ENCODE measurements at regions not wholly inside any gene's neighbourhood (a gene's known extent, or its start where the extent isn't known, plus 50 kb on each side); places are given as distances from the start of the nearest gene placed in this dataset.

DNA sequence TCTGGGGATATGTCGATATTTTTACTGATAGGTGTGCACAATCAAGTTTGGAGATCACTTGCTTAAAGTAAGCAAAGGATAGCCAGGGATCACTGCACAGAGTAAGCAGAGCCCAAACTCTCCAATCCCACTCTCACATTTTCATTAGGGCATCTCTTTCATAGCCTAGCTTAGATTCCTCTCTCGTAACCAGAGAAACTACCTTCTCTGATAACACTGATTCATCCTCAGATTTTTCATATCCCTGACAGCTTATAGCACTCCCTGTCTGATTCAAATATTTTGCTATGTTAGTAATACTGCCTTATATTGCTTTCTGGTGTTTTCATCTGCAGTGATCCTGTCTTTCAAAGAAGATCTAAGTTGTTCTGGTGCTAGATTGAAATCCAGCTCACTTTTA is 123.7 kb downstream of the CBLL2 start:
- no peak for DNase-seq

DNA sequence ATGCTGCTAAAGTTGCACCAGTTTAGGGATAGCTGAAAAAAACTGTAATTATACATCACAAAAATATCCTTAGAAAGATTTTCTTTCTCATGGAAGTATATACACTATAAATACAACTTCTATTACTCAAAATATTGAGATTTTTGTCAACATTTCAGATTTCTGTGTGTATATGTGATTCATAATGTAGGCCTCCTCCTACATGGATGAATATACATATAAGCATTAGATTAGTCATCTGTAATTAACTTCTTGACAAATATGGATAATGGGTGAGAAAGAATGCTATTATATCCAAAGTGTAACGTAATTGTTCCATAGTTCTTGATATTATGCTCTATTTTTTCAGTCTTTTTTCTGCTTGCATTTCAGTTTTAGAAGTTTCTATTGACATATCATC is 124.9 kb downstream of the CBLL2 start:
- DNase-seq: no peak

DNA sequence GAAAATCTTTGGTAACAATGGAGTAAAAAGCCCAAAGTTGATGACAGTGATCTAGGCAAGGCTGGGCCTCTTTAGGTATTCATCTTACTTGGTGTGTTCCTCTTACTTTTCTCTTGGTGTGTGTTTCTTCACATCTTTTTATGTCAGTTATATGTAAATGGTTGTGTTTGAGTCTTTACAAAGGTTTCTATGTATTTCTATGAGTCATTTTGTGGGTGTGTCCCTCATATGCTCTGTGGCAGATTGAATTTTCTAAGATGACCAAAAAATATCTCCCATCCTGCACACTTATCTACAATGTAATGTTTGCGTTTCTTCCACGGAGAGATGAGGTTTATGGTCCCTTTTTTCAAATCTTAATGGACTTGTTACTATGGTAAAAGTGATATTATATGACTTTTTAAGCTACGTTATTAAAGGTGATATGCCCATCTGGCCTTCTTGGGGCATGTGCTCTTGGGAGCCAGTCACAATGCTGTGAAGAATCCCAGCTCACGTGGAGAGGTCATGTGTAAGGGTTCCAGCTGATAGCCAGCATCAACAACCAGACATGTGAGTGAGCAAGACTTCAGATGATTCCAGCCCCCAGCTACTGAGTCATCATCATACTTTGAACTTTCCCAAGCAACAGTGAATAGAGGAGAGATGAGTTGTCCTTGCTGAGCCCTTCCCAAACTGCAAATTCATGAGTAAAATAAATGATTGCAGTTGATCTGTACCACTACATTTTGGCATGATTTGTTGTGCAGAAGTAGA is 126.9 kb downstream of the CBLL2 start:
- no peak for DNase-seq

DNA sequence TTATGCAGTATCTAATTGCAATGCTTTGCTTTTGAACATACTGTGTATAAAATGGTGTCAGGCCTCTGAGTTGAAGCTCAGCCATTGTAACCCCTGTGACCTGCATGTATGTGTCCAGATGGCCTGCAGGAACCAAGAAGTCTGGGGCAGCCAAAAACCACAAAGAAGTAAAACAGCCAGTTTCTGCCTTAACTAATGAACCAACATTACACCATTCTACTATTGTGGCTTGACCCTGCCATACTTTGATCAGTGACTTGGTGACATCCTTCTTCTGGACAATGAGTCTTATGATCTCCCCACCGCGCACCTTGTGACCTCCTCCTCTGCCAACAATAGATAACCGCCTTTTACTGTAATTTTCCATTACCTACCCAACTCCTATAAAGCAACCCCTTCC is 131.6 kb downstream of the CBLL2 start:
- no peak for DNase-seq

DNA sequence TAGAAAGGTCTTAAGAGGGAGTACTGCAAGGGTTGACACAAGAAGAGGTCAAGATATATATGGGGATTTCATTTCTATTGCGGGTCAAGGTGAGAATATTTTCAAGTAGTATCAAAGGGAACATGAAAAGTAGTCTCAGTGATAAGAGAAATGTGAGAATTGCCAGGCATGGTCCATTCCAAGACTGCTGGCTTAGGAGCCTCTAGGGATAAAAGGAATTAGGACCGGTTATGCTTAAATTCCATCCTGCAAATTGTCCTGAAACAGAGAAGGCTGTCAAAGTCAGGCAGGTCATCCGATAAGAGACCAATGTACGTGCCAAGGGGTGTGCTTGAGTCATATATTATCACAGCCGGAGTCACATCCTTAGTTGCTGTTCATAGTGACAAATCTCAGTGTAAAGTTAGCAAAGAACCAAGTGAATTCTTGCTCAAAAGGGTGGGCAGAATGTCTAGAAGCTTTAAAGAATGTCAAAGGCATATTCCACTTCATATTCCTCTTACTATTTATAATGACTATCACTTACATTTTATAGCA is 133.6 kb downstream of the CBLL2 start:
- no peak for DNase-seq

DNA sequence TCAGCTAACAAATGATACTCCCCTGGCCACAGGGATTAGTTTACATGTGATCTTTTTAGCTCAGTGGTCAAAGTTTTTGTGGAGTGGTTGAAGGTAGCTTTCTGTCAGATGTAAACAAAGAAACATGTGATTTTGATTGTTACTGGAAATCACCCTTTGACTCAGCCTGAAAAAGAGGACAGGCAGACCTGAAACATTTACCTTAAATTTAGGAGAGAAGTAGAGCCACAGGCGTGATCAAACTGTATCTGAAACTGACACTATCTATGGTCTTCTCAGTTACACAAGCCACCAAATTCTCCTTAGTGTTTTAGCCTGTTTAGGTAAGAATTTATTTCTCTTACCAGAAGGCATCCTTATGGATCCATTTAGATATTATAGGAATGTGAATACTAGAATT is 136.7 kb downstream of the CBLL2 start:
- no peak for DNase-seq

DNA sequence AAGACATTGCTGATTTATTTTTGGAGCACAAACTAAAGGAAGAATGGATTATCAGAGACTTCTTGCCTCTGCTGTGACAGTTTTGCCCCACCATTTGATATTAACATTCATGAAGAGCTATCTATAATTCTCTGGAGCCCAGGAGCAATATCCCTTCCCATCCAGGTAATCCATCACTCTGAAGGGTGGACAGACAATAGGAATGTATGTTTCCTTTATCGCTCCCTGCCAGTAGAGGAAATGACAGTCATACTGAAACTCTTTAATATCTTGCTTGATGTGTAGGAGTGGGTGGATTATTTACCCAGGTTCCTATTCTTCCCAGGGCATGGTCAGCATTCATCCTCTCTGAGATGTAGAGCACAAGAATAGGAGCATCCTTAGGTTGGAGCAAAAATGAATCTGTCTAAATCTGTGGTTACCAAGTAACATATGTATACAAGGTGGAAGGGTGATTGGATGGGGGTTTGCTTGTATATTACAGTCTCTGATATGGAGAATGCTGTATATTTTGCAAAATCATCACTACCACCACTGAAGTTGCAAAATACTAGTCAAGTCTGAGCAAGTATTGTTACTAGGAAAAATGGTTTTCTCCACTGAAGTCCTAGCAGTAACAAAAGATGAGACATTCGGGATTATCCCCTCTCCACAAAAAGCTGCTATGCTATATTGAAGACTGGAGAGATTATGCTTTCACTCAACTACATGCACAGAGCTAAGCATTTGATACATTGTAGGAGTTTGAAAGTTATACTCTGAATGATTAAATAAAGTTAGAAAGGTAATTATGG is 151.6 kb downstream of the CBLL2 start:
- no peak for DNase-seq

DNA sequence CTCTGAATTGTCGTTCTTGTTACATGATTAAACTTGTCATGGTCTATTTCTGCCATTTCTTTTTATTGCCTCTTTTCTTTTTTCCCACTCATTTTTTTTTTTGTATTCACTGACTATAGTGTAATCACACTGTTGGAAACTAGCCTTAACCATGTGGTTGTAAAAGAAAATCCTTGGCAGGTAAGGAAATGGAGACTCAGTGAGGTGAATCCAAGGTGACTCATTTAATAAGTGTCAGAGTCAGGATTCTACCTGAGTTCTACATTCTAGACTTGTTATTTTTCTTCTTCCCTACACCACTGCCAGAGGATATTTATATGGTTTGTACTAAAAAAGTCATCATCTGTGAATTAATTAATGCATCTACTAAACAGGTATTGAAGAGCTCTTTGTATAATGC is 152.2 kb downstream of the CBLL2 start:
- DNase-seq: no peak

DNA sequence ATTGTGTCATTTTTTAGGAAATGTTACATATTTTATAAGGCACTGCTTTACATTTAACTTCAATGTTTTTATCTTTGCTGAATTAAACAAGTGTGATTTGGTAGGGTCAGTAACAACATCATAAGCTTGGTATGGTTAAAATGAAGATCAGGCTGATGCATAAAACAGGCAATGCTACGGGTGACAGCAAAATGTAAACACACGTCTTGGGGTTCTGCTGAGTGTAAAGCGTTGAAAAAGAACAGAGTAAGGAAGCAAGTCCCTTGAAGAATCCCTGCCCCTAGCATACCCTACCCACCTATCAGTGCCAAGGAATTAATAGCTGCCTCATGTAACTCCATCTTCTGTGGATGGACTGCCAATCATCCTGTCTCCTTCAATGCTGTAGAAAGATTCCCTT is 157.0 kb downstream of the CBLL2 start:
- DNase-seq: no peak

DNA sequence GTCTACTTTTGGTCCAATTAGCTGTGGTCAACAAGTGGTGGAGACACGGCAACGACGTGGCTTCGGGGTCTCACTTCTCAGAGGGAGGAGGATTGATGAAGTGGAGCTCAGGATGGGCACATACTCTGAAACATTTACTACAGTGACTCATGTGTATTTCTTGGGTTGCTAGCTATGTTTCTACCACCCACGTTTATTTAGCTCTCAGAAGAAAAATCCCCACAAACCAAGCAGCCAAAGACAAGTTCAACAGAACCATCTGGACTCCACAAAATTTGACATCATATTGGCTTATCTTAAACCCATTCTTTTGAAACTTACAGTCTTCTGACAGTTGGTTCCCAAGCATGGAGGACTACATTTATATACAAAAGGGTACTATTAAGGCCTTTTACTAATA is 158.0 kb downstream of the CBLL2 start:
- DNase-seq: no peak

DNA sequence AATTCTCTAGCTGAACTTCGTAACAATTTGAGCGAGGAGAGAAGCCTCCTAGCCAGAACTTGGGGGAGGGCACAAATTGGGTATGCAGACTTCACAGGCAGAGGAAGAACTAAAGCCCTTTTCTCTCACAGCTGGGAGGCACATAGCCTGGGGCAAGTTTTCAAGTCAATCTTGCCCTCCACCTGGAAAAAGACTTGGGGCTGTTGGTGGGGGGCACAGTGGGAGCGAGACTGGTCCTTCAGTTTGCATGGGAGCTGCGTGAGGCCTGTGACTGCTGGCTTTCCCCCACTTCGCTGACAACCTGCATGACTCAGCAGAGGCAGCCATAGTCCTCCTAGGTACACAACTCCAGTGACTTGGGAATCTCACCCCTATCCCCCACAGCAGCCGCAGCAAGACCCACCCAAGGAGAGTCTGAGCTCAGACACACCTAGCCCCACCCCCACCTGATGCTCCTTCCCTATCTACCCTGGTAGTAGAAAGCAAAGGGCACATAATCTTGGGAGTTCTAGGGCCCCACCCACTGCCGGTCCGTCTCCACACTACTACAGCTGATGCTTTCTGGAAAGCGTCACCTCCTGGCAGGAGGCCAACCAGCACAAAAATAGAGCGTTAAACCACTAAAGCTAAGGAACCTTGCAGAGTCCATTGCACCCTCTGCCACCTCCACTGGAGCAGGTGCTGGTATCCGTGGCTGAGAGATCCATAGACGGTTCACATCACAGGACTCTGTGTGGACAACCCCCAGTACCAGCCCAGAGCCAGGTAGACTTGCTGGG is 160.8 kb downstream of the CBLL2 start:
- no peak for DNase-seq

DNA sequence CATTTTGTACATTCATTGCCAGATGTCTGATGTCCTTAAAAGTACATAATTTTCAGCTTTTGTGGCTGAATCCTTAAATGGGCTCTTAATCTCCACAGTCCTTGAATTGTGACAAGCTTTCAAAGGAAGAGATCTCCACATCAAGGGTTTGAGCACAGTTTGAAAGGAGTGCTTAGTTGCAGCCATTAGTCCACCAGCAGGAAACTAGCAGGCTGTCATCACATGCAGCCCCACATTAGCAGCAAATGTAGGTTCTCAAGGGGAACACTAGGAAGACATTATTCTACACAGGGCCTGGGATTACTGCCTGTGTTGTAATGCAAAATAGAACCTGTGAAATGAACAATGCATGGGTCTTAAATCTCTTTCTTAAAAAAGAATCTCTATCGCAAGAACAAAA is 173.2 kb downstream of the CBLL2 start:
- DNase-seq: no peak

DNA sequence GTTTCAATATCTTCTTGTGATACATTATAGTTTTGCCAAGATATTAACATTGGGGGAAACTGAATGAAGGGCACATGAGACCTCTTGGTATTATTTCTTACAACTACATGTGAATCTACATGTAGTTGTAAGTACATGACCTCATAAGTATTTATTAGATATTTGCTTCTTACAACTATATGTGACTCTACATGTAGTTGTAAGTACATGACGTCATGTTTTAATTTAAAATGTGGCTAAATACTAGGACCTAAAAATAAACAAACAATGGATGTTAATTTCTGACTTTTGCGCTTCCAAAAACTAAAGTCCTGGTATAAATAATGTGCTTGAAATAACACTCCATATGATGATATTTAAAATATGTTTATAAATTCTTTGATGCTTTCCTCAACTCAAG is 190.2 kb downstream of the CBLL2 start:
- DNase-seq: no peak

DNA sequence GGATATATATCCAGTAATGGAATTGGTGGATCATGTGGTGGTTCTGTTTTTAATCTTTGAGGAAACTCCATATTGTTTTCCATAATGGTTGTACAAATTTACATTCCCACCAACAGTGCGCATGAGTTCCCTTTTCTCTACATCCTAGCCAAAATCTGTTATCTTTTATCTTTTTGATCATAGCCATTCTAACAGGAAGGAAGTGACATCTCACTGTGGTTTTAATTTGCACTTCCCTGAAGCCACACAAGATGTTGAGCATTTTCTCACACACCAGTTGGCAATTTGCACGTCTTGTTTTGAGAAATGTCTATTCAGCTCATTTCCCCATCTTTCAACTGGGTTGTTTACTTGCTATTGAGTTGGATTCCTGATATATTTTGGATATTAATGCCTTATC is 194.9 kb downstream of the CBLL2 start:
- no peak for DNase-seq

DNA sequence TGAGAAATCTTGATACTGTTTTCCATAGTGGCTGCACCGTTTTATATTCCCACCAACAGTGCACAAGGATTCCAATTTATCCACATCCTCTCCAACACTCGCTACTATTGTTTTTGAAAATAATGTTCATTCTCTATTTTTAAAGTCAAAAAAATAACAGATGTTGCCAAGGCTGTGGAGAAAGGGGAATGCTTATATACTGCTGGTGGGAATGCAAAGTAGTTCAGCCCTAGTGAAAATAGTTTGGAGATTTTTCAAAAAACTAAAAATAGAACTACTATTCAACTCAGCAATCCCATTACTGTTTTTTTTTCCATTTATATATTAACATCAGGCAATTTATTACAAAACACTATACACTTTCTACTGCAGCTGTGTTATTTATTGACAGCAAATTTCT is 208.7 kb downstream of the CBLL2 start:
- no peak for DNase-seq

DNA sequence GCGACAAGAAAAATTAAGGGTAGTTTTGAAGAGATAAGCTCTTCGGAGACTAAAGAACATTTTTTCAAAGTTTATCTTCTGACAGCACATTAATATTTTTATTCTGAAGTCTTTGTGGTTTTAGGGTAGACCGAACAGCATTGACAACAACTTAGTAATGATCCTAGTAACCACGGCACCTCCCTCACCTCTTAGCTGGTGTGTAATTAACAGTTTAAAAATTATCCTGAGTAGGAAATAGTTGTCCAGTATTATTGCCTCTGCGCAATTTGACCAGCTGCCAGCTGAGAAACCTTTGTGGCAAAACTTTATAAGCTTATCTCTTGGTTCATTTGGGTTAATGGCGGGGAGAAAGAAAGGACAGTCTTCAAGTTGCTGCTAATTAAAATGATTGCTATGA is 213.6 kb downstream of the CBLL2 start:
- DNase-seq: no peak

DNA sequence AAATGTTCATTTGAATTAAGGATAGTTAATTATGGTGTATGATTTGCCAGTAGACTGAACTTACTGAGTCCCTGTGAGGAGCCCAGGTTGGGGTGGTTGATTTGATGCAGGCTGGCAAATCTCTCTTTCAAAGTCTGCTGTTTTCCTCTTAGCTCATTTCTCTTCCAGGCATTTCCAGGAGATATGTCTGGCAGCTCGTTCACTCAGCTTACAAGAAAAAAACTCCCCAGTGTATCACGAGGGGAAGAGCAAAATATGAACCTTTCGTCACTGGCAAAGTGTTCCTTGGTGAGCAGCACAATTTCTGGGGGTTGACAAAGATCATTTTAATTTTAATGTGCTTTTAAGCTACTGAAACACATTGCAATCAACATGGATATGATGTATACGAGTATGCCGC is 244.2 kb downstream of the CBLL2 start:
- DNase-seq: no peak

DNA sequence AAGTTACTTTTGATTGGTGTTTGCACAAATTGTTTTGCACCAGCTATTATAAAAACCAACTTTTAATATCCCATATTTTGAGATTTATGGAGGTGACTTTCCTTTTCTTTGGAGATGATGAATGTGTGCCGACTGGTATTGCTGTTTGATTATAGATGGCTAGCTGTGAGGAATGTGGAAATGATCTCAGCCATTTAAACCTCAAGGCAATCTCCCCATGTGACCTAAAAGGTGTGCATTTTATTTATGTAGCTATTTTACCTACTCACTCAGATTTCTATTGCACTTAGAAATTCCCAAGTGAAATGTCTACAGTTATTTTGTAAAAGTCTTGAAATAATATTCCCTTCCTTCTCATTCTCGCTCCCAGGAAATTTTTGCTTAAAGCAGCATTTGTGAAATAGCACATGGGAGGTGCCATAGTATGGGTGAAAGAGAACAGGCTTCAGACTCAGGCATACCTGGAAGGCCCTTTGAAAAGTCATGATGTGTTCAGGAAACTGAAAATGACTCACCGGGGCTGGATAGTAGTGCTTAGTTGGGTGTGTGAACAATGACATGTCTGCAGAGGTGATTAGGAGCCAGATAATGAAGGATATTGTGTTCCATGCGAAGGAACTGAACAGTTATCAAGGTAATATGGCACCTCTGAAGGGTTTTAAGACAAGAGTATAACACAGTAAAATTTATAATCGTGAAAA is 247.6 kb downstream of the CBLL2 start:
- no peak for DNase-seq

DNA sequence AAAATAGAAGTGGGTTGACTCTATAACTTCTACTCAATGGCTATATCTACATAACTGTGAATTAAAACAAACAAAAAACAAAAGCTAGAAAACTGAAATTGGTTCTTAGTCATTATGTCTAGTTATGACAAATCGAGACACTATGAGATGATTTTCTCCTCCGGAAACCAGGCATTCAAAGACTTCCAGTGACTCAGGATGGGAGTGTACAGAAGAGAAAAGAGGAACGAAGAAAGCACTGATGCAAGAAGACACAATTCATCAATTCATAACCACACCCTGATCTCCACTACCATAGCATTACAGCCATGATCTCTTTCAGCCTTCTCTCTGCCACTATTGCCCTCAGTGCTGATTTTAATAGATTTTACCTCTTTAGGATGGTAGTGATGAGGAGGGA is 253.6 kb downstream of the CBLL2 start:
- DNase-seq: no peak

DNA sequence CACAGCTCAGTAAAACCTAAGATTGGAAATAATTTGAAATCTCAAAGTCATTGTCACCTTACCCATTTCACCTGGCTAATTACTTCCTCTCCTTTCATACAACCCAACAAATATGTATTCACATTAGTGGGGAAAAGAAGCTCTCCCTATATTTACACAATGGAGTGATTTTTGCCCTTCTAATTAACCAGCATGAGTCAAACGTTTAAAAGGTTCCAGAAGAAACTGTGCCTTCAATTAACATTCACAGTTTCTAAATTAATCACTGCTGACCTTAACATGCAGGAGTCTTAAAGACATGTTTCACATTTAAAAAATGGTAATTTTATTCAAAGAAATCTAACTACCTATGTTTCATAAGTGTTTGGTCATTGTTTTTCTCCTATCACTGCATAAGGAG is 254.6 kb downstream of the CBLL2 start:
- no peak for DNase-seq

DNA sequence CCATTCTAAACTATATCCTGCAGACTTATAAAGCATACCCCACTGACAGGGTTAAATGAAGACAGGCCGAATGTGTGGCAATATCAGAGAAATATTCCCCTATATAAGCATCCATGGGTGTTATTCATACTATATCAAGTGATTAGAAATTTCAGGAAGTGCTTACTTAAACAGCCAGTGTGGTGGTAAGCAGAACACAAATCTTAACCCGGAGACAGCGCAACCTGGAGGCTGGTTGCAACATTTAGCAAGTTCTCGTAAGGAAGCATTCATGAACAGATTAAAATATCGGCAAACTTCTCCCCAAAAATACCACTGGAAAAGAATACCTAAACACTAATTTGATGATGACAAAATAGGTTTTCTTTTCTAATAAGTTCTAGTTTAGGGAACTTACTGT is 261.2 kb downstream of the CBLL2 start:
- no peak for DNase-seq

DNA sequence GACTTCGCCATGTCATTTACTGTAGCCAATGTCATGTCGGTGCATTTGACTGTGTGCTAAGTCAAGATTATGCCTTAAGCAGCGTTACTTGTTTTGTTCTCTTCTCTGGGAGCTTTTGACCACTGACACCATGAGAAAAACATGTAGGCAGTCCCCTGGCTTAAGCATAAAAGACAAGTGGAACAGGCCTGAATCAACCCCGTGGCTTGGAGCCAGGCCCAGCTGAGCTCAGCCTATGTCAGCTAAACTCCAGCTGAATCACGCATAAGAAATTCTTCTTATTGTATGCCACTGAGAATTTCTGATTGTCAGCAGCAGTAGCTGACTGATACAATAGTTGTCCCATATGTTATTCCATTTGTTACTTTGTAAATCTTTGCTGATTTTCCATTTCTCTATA is 261.9 kb downstream of the CBLL2 start:
- DNase-seq: no peak

DNA sequence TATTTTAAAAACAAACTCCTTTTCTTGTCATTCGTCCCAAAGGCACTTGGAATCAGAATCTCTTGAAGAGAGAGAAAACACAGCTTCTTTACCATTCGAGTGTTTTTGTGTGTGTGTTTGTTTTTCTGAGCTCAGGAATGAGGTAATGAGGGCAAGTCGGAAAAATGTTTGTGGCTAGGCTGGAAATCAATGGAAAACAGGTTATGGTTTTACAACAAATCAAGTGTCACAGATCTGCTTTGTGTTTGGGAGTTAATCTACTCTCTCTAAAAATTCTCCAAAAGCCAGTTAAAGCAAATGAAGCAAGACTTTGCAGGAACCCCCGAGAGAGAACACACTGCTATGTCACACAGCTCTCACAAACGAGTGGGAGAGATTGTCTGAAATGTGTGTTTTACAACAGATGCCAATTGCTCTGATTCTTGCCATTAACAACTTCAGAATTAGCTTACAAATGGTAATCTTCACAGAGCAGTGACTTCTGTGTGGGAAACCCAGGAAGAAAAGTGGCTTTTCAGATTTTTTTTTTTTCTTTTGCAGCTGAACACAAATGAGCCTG is 264.1 kb downstream of the CBLL2 start:
- no peak for DNase-seq
